ENCODE measurements at regions not wholly inside any gene's neighbourhood (a gene's known extent, or its start where the extent isn't known, plus 50 kb on each side); places are given as distances from the start of the nearest gene placed in this dataset.

DNA sequence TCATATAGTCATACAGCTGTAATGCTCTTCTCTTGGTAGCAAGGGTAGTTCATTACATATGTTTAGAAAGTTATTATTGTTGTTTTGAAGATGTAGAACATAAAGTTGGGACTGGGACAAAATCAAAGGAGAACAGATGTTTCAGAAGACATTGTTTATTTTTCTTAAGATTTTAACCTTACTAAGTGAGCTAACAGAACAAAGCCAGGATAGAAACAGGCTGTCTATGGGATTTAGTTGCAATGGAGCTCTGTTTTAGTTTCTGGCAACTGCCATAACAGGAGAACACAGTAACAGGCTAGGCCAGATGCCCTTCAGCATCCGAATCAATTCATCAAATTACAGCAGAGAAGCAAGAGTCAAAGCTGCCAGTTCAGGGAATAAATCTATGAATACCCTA is 382.4 kb downstream of the ARL4A start:
- POLR2A ChIA-PET (ENCODE audit: low non-redundant PET) = no interaction called here

DNA sequence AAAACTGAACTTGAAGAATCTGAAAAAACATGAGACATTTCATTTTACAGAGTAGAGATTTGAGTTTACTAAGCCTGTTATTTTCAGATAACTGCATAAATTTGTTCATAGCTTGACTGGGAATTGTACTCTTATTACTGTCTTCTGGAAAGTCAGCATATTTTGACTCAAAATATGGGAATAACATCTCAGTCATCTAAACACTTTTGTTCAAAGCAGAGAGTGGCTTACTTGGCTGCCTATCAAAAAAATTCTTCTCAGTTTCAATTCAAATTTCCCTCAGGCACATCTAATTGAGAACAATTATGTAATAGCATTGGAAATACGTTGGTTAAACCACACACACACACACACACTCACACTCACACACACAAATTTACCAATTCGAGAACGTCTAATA is 384.6 kb downstream of the ARL4A start:
- DNase-seq (ENCODE audit: low spot score) = no peak
- TF ChIP-seq, protein P1, sequence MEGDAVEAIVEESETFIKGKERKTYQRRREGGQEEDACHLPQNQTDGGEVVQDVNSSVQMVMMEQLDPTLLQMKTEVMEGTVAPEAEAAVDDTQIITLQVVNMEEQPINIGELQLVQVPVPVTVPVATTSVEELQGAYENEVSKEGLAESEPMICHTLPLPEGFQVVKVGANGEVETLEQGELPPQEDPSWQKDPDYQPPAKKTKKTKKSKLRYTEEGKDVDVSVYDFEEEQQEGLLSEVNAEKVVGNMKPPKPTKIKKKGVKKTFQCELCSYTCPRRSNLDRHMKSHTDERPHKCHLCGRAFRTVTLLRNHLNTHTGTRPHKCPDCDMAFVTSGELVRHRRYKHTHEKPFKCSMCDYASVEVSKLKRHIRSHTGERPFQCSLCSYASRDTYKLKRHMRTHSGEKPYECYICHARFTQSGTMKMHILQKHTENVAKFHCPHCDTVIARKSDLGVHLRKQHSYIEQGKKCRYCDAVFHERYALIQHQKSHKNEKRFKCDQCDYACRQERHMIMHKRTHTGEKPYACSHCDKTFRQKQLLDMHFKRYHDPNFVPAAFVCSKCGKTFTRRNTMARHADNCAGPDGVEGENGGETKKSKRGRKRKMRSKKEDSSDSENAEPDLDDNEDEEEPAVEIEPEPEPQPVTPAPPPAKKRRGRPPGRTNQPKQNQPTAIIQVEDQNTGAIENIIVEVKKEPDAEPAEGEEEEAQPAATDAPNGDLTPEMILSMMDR (conservative IDR thresholded peaks at IDR 0.05; ENCODE audit: low read depth) = no peak
- no peak overlapping the region for H3K27ac ChIP-seq
- POLR2A ChIA-PET (ENCODE audit: low non-redundant PET) = no interaction called here
- CTCF ChIA-PET = no interaction called here

More for the DNA sequence above, 382.4 kb downstream of the ARL4A start:
- DNase-seq (ENCODE audit: low spot score) = no peak
- TF ChIP-seq, protein P1 (conservative IDR thresholded peaks at IDR 0.05; ENCODE audit: low read depth) = no peak
- H3K27ac ChIP-seq = no peak overlapping the region
- CTCF ChIA-PET = interaction anchor here (0.5 kb wide), 1 partner anchor 436 kb away, joined by 3 read pairs; no protein-coding TSS in a partner anchor

DNA sequence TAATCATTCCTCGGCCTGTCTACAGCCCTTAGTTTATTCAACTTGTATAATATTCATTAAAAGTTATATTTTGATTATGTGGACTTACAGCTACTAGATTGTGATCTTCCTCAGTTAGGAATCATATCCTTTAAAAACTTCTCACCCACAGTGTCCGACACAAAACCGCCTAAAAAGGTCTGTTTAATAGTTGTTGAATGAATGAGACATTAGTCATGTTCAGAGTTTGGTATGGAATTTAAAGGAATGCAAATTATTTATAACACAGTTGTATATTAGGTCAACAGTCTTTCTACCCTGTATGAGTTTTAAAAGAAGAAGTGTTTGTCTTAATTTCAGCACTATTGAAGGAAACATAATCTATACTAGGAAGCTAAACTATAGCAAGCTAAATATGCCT is 390.0 kb downstream of the ARL4A start:
- H3K27ac ChIP-seq = no peak overlapping the region
- POLR2A ChIA-PET (ENCODE audit: low non-redundant PET) = no interaction called here
- CTCF ChIA-PET = no interaction called here
- TF ChIP-seq, protein P1 (conservative IDR thresholded peaks at IDR 0.05; ENCODE audit: low read depth) = no peak
- peak; percentile 35 for DNase-seq (ENCODE audit: low spot score)

DNA sequence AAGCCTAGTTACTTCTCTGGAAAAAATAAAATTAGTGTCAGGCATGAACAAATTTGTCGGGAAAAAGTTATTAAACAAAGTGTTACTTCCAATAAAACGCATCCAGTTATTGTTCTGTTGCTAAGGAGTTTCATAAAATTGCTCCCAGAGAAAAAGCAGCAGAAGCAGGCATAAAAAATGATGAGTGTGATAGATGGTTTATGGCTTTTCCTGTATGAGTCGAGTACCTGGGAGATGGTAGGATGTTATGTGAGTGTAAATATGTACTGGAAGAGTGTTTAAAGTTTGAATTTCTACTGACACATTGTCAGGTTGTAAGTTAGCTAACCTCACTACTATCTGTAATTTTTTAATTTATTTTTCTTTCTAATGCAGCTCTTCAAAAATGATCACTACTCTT is 390.7 kb downstream of the ARL4A start:
- DNase-seq (ENCODE audit: low spot score) = no peak
- ChIA-PET CTCF (no interaction called here), POLR2A (ENCODE audit: low non-redundant PET) (no interaction called here)
- TF ChIP-seq, protein P1 (conservative IDR thresholded peaks at IDR 0.05; ENCODE audit: low read depth) = no peak
- no peak overlapping the region for H3K27ac ChIP-seq

DNA sequence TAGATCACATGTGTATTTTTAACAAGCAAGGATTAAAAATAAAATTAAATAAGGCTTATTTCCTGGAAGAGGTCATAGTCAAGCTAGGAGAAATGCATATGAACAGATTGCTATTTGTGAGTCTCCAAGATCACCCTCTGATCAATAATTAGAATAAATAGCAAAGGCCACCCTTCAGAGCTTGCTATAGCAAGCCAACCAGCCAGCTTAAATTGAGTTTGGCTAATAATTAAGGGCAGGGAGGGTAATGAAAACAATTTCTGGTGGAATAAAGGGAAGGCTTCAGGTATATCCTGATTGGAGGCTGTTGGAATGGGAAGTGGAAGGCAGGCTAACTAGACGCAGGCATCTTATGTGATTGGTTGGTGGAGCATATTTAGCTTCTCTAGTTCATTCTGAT is 403.5 kb downstream of the ARL4A start:
- no peak overlapping the region for H3K27ac ChIP-seq
- ChIA-PET CTCF (interaction anchor here (0.6 kb wide), 2 partner anchors 190 to 1601 kb away, joined by 3 read pairs; no protein-coding TSS in a partner anchor), POLR2A (ENCODE audit: low non-redundant PET) (no interaction called here)
- TF ChIP-seq, protein P1 (conservative IDR thresholded peaks at IDR 0.05; ENCODE audit: low read depth) = no peak
- DNase-seq (ENCODE audit: low spot score) = no peak

DNA sequence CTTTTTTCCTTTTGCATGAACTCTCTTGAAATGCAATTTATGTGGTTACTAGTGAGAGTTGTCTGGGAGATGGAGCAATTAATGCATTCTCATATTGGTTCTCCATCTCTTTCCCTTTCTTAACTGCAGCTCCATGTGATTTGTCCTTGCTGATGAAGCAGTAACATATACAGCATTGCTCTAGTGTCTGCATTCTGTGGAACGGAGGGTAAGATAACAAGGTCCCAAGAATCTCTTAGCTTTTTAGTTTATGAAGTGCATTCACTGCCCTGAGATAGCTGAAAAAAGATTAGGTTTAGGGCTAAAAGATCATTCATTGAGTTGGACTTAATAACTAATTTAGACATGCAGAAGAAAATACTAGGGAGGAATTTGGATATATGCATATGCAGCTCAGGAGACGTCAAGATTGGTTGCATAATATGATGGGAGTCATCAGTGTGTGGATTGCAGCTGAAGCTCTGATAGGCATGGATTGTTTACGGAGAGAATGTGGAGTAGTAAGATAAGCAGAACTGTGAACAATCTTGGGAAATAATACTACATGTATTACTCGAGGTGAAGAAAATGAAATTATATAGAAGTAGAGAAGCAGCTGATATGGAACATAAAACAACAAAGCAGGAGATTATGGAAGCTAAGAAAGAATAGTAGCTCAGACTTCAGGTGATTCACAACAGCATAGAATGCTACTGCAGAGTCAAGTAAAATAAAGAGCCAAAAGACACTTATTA is 404.7 kb downstream of the ARL4A start:
- no peak for DNase-seq (ENCODE audit: low spot score)
- ChIA-PET POLR2A (ENCODE audit: low non-redundant PET) (interaction anchor here (0.6 kb wide), 1 partner anchor 405 kb away, joined by 3 read pairs; the partner anchor contains the start of gene ARL4A), CTCF (no interaction called here)
- no peak overlapping the region for H3K27ac ChIP-seq
- TF ChIP-seq, protein P1 (conservative IDR thresholded peaks at IDR 0.05; ENCODE audit: low read depth) = no peak

Measured in RWPE1 (cell line).